ENCODE measurements at regions not wholly inside any gene's neighbourhood (a gene's known extent, or its start where the extent isn't known, plus 50 kb on each side); places are given as distances from the start of the nearest gene placed in this dataset.

- no peak overlapping the region for H3K27ac ChIP-seq (replicated peaks)
- peak; percentile 60 to 70 for DNase-seq (ENCODE audit: low read depth in 1 of 2, low spot score in 1 of 2)
- TF ChIP-seq SPI1 (IDR thresholded peaks at IDR 0.05; ENCODE audit: borderline replicate concordance, low read depth) (no peak), REST (IDR thresholded peaks at IDR 0.05; ENCODE audit: insufficient replicate concordance, low read depth) (no peak), POLR2AphosphoS5 (IDR thresholded peaks at IDR 0.05; ENCODE audit: low read depth) (peak; percentile 95), GABPA (IDR thresholded peaks at IDR 0.05; ENCODE audit: low read depth) (0 out of 2 replicates have a peak, but pooled peaks have one; percentile 16)
- H3K27me3 ChIP-seq (ENCODE audit: insufficient read depth, poor library complexity, severe bottlenecking), result peaks cover 56% of the 10 kb centered on the region
- H3K4me3 ChIP-seq (replicated peaks; ENCODE audit: insufficient read depth, low read length), result no peak overlapping the region
Observed at GRCh38 chr15:94584833-94585244, 353.5 kb downstream of the MCTP2 start.

GRCh38 chr15:94586099-94586498 is 354.7 kb downstream of the MCTP2 start:
- peaks cover 62% of the 10 kb centered on the region for H3K27me3 ChIP-seq (ENCODE audit: insufficient read depth, poor library complexity, severe bottlenecking)
- TF ChIP-seq CTCF (IDR thresholded peaks at IDR 0.05; ENCODE audit: insufficient read depth, low read length) (no peak), REST (IDR thresholded peaks at IDR 0.05; ENCODE audit: insufficient replicate concordance, low read depth) (no peak), GABPA (IDR thresholded peaks at IDR 0.05; ENCODE audit: low read depth) (no peak), SPI1 (IDR thresholded peaks at IDR 0.05; ENCODE audit: borderline replicate concordance, low read depth) (no peak), POLR2AphosphoS5 (IDR thresholded peaks at IDR 0.05; ENCODE audit: low read depth) (no peak)
- no peak overlapping the region for H3K4me3 ChIP-seq (replicated peaks; ENCODE audit: insufficient read depth, low read length)
- DNase-seq (ENCODE audit: low read depth in 1 of 2, low spot score in 1 of 2), result no peak
- no peak overlapping the region for H3K27ac ChIP-seq (replicated peaks)

GRCh38 chr15:94587113-94587512 is 355.8 kb downstream of the MCTP2 start:
- Histone ChIP-seq H3K4me3 (replicated peaks; ENCODE audit: insufficient read depth, low read length) (no peak overlapping the region), H3K27ac (replicated peaks) (no peak overlapping the region), H3K27me3 (ENCODE audit: insufficient read depth, poor library complexity, severe bottlenecking) (peaks cover 62% of the 10 kb centered on the region)
- no peak for DNase-seq (ENCODE audit: low read depth in 1 of 2, low spot score in 1 of 2)
- TF ChIP-seq SPI1 (IDR thresholded peaks at IDR 0.05; ENCODE audit: borderline replicate concordance, low read depth), result no peak
- no peak for TF ChIP-seq CTCF (IDR thresholded peaks at IDR 0.05; ENCODE audit: insufficient read depth, low read length)
- TF ChIP-seq GABPA (IDR thresholded peaks at IDR 0.05; ENCODE audit: low read depth), result no peak
- TF ChIP-seq POLR2AphosphoS5 (IDR thresholded peaks at IDR 0.05; ENCODE audit: low read depth), result no peak
- no peak for TF ChIP-seq REST (IDR thresholded peaks at IDR 0.05; ENCODE audit: insufficient replicate concordance, low read depth)
